ENCODE measurements at regions not wholly inside any gene's neighbourhood (a gene's known extent, or its start where the extent isn't known, plus 50 kb on each side); places are given as distances from the start of the nearest gene placed in this dataset.

DNA sequence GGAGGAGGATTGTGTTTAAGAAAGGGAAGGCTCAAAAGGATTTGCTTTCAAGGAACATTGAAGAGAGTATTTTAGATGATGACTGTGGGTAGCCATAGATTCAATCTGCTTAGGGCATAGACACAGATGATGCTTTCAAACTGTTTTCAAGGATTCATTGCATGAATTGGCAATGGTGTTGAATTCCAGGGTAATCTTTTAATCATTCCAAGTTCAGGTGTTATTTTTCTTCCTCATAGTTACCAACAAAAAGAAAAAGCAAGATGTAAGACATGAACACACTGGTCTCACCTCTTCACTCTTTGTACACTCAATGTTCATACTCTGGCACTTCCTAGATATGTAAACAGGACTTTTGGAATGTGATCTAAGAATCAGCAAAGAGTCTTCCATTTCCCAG, 167.0 kb upstream of the RHOBTB1 start:
- BruUV-seq (replicated peaks) = no TSS peak
- Histone ChIP-seq H3K27ac (ENCODE audit: low read depth, low read length, poor library complexity, severe bottlenecking) (no peak overlapping the region), H3K27me3 (replicated peaks; ENCODE audit: insufficient read depth, low read depth, low read length, poor library complexity) (no peaks in the 10 kb centered on the region), H3K9me3 (ENCODE audit: low read depth, low read length, poor library complexity, severe bottlenecking) (no peaks in the 10 kb centered on the region), H3K36me3 (ENCODE audit: insufficient read depth, low read length, poor library complexity, severe bottlenecking) (no peaks in the 10 kb centered on the region), H3K4me3 (ENCODE audit: low read depth, low read length, poor library complexity, severe bottlenecking) (no peak overlapping the region), H3K4me1 (ENCODE audit: insufficient read depth, low read length, poor library complexity, severe bottlenecking) (no peaks in the 10 kb centered on the region)
- TF ChIP-seq EZH2 (IDR thresholded peaks at IDR 0.05; ENCODE audit: borderline replicate concordance, low read depth, low read length, poor library complexity, severe bottlenecking) = no peak
- TF ChIP-seq, protein P1, sequence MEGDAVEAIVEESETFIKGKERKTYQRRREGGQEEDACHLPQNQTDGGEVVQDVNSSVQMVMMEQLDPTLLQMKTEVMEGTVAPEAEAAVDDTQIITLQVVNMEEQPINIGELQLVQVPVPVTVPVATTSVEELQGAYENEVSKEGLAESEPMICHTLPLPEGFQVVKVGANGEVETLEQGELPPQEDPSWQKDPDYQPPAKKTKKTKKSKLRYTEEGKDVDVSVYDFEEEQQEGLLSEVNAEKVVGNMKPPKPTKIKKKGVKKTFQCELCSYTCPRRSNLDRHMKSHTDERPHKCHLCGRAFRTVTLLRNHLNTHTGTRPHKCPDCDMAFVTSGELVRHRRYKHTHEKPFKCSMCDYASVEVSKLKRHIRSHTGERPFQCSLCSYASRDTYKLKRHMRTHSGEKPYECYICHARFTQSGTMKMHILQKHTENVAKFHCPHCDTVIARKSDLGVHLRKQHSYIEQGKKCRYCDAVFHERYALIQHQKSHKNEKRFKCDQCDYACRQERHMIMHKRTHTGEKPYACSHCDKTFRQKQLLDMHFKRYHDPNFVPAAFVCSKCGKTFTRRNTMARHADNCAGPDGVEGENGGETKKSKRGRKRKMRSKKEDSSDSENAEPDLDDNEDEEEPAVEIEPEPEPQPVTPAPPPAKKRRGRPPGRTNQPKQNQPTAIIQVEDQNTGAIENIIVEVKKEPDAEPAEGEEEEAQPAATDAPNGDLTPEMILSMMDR (conservative IDR thresholded peaks at IDR 0.05; ENCODE audit: low read depth, low read length) = no peak
- intact Hi-C loops (cut with micrococcal nuclease; ENCODE audit: unreplicated experiment) = no loop called here
- POLR2A ChIA-PET (ENCODE audit: low non-redundant PET) = no interaction called here
- DNase-seq (ENCODE audit: low spot score) = no peak
- CTCF ChIA-PET = no interaction called here

DNA sequence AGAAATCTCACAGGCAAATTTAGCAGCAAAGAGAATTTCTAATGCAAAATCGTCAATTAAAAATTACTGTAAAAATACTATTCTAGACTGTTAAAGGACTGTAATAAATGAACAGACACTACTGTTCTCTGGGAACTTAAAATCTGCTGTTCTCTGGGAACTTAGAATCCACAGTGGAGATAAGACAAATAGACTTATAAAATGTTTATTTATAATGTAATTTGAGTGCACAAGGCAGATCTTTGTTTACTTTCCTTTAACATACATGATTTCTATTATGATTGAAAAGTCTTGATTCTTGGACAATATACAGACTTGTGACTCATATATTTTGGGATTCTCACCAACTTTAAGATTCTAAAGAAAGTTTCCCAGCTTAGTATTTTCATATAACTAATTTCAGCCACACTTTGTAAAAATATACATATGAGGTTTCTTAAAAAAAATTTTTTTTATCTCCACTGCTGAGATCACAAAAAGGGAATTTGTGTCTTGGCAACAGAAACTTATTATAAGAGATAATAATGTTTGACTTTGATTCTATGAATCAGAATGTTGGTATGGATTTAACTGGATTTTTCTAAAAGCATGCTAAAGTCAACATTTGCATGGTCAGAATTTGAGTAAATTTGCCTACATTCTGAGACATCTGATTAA, 166.3 kb upstream of the RHOBTB1 start:
- intact Hi-C loops (cut with micrococcal nuclease; ENCODE audit: unreplicated experiment) = no loop called here
- CTCF ChIA-PET = no interaction called here
- H3K4me3 ChIP-seq (ENCODE audit: low read depth, low read length, poor library complexity, severe bottlenecking) = no peak overlapping the region
- POLR2A ChIA-PET (ENCODE audit: low non-redundant PET) = no interaction called here
- no peaks in the 10 kb centered on the region for H3K36me3 ChIP-seq (ENCODE audit: insufficient read depth, low read length, poor library complexity, severe bottlenecking)
- no peaks in the 10 kb centered on the region for H3K9me3 ChIP-seq (ENCODE audit: low read depth, low read length, poor library complexity, severe bottlenecking)
- BruUV-seq (replicated peaks) = no TSS peak
- H3K27ac ChIP-seq (ENCODE audit: low read depth, low read length, poor library complexity, severe bottlenecking) = no peak overlapping the region
- H3K27me3 ChIP-seq (replicated peaks; ENCODE audit: insufficient read depth, low read depth, low read length, poor library complexity) = no peaks in the 10 kb centered on the region
- TF ChIP-seq, protein P1 (conservative IDR thresholded peaks at IDR 0.05; ENCODE audit: low read depth, low read length) = no peak
- no peak for TF ChIP-seq EZH2 (IDR thresholded peaks at IDR 0.05; ENCODE audit: borderline replicate concordance, low read depth, low read length, poor library complexity, severe bottlenecking)
- no peaks in the 10 kb centered on the region for H3K4me1 ChIP-seq (ENCODE audit: insufficient read depth, low read length, poor library complexity, severe bottlenecking)
- no peak for DNase-seq (ENCODE audit: low spot score)

DNA sequence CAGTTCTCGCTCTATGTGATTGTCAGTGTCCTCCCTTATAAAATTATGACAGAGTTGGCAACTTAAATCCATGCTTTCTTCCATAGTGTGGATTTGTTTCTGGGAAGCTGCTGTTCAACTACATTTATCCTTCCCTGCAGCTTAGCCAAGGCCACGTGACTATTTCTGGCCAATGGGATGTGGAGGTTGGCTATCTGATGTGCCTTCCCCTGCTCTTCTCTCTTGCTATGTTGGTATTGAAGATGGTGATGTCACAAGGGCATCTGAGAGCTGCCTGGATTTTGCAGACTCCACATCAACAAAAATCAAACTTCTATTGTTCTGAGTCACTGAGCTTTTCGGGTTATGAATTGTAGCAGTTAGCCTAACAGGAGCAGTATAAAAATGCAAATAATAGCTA, 164.9 kb upstream of the RHOBTB1 start:
- no peak for TF ChIP-seq EZH2 (IDR thresholded peaks at IDR 0.05; ENCODE audit: borderline replicate concordance, low read depth, low read length, poor library complexity, severe bottlenecking)
- TF ChIP-seq, protein P1 (conservative IDR thresholded peaks at IDR 0.05; ENCODE audit: low read depth, low read length) = no peak
- CTCF ChIA-PET = no interaction called here
- no peaks in the 10 kb centered on the region for H3K4me1 ChIP-seq (ENCODE audit: insufficient read depth, low read length, poor library complexity, severe bottlenecking)
- intact Hi-C loops (cut with micrococcal nuclease; ENCODE audit: unreplicated experiment) = no loop called here
- DNase-seq (ENCODE audit: low spot score) = no peak
- H3K9me3 ChIP-seq (ENCODE audit: low read depth, low read length, poor library complexity, severe bottlenecking) = no peaks in the 10 kb centered on the region
- no peaks in the 10 kb centered on the region for H3K27me3 ChIP-seq (replicated peaks; ENCODE audit: insufficient read depth, low read depth, low read length, poor library complexity)
- BruUV-seq (replicated peaks) = no TSS peak
- no peak overlapping the region for H3K27ac ChIP-seq (ENCODE audit: low read depth, low read length, poor library complexity, severe bottlenecking)
- POLR2A ChIA-PET (ENCODE audit: low non-redundant PET) = no interaction called here
- no peak overlapping the region for H3K4me3 ChIP-seq (ENCODE audit: low read depth, low read length, poor library complexity, severe bottlenecking)
- H3K36me3 ChIP-seq (ENCODE audit: insufficient read depth, low read length, poor library complexity, severe bottlenecking) = no peaks in the 10 kb centered on the region
